Liver (tissue), 3 donors: ENCODE measurements at regions not wholly inside any gene's neighbourhood (a gene's known extent, or its start where the extent isn't known, plus 50 kb on each side); places are given as distances from the start of the nearest gene placed in this dataset.

Source experiments
- EGR1 ChIP-seq, 2 donors: IDR thresholded peaks; 2 replicates each; pipeline ENCODE4 v1.6.1; 2016 to 2018; ENCODE audit warnings: antibody characterized with exemption in 2 of 2, low read depth in 2 of 2
- TAF1 ChIP-seq: conservative IDR thresholded peaks from 2 replicates; pipeline ENCODE4 v1.6.1; 2016; ENCODE audit warnings: antibody characterized with exemption, mild to moderate bottlenecking
- TF ChIP-seq, protein P1 (sequence below): fragments of 150-350 bp; IDR thresholded peaks from 2 replicates; pipeline ENCODE4 v1.5.1; 2017; ENCODE audit warnings: improper control_type of control experiment, low read depth, low read length; ENCODE audit not compliant: missing input control
- TF ChIP-seq, protein P2 (sequence below): IDR thresholded peaks from 2 replicates; pipeline ENCODE4 v1.6.1; 2016; ENCODE audit warnings: antibody characterized with exemption
- TF ChIP-seq, protein P3 (sequence below): IDR thresholded peaks from 2 replicates; pipeline ENCODE4 v1.6.1; 2016; ENCODE audit warnings: antibody characterized with exemption, mild to moderate bottlenecking
- donor health status: healthy.
- donor health status: healthy.

DNA sequence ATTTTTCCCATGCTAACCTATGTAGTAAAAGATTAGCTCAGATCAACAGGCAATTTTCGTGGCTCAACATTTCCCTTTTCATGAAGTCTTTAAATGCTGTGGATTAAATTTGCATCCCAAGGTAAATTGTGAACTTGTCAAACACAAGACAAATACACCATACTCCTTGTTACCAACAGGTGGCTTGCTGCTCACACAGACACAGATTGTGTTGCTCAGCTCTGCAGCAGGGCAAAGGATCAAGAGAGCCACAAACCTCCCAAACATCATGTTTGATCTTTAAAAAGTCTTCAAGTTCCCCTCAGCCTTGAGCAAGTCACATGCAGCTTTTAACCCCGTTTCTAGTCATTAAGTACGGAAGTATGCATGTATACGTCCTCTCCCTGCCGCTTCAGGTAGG is 119.6 kb upstream of the CNTNAP4 start:
- TF ChIP-seq, protein P1, sequence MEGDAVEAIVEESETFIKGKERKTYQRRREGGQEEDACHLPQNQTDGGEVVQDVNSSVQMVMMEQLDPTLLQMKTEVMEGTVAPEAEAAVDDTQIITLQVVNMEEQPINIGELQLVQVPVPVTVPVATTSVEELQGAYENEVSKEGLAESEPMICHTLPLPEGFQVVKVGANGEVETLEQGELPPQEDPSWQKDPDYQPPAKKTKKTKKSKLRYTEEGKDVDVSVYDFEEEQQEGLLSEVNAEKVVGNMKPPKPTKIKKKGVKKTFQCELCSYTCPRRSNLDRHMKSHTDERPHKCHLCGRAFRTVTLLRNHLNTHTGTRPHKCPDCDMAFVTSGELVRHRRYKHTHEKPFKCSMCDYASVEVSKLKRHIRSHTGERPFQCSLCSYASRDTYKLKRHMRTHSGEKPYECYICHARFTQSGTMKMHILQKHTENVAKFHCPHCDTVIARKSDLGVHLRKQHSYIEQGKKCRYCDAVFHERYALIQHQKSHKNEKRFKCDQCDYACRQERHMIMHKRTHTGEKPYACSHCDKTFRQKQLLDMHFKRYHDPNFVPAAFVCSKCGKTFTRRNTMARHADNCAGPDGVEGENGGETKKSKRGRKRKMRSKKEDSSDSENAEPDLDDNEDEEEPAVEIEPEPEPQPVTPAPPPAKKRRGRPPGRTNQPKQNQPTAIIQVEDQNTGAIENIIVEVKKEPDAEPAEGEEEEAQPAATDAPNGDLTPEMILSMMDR = no peak
- TF ChIP-seq, protein P2, sequence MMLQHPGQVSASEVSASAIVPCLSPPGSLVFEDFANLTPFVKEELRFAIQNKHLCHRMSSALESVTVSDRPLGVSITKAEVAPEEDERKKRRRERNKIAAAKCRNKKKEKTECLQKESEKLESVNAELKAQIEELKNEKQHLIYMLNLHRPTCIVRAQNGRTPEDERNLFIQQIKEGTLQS = no peak
- TF ChIP-seq, protein P3, sequence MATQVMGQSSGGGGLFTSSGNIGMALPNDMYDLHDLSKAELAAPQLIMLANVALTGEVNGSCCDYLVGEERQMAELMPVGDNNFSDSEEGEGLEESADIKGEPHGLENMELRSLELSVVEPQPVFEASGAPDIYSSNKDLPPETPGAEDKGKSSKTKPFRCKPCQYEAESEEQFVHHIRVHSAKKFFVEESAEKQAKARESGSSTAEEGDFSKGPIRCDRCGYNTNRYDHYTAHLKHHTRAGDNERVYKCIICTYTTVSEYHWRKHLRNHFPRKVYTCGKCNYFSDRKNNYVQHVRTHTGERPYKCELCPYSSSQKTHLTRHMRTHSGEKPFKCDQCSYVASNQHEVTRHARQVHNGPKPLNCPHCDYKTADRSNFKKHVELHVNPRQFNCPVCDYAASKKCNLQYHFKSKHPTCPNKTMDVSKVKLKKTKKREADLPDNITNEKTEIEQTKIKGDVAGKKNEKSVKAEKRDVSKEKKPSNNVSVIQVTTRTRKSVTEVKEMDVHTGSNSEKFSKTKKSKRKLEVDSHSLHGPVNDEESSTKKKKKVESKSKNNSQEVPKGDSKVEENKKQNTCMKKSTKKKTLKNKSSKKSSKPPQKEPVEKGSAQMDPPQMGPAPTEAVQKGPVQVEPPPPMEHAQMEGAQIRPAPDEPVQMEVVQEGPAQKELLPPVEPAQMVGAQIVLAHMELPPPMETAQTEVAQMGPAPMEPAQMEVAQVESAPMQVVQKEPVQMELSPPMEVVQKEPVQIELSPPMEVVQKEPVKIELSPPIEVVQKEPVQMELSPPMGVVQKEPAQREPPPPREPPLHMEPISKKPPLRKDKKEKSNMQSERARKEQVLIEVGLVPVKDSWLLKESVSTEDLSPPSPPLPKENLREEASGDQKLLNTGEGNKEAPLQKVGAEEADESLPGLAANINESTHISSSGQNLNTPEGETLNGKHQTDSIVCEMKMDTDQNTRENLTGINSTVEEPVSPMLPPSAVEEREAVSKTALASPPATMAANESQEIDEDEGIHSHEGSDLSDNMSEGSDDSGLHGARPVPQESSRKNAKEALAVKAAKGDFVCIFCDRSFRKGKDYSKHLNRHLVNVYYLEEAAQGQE = no peak
- TF ChIP-seq EGR1 (IDR thresholded peaks at IDR 0.05; ENCODE audit: low read depth in 2 of 2) (no peak), TAF1 (no peak)
